GM18511 (cell line): ENCODE measurements at regions not wholly inside any gene's neighbourhood (a gene's known extent, or its start where the extent isn't known, plus 50 kb on each side); places are given as distances from the start of the nearest gene placed in this dataset.
"Not testable (repeated sequence)": the region's sequence is repeated elsewhere in the genome, so short reads cannot be mapped to it uniquely, and the experiment has no call there.

ENCODE experiments used
- ATAC-seq: cut with Tn5 transposase; IDR thresholded peaks from one replicate; pipeline ENCODE4 v1.9.1; 2021; ENCODE audit warnings: mild to moderate bottlenecking, moderate library complexity; ENCODE audit not compliant: unreplicated experiment

DNA sequence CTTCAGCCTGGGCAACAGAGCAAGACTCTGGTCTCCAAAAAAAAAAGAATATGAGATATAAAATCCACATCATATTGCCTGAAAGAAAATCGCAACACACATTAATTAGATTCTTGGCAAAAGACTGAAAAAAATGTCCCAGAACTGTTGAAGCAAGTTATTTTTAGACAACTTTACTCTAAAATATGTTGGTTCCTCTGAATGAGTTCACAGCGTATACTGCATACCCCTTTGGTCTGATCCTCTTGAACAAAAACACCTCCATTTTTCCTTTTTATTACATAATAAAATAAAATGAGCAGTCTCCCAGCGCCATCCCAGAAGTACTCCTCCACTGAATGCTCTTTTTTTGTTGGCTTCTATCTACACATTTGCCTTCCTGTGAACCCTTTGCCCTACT, 126.0 kb upstream of the TMEM170B start:
- no peak for ATAC-seq

DNA sequence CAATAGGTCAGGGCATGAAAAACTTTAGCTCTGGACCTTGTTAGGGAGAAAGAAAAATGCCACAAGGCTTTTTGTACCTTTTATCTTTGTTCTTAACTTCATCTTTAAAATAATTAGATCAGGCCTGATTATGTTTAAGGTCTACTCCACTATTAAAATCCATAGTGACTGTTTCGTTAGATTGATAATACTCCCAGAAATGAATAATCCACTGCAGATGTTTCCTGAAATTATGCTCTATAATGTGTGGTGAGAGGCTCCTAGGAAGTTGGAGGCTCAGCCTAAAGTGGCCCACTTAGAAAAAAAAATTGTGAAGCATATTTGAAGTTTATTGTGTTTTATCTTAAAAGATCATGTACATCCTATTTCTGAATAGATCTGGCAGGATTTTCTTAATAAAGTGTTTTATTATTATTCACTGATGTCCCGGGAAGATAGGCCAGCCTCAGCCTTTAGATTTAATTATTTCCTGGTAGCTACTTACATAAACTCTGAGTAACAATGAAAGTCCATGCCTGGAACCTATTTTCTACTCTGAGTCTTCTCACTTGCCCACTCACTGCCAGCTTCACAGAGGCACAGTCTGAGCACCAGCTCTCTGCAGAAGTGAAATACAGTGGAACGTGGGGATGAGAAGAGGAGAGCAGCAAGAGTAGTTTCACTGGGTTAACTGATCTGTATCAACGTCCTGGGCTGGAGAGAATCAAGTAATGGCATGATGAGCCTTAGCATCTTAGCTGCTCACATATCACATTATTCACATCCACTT, 126.8 kb upstream of the TMEM170B start:
- ATAC-seq = peak; percentile 82

DNA sequence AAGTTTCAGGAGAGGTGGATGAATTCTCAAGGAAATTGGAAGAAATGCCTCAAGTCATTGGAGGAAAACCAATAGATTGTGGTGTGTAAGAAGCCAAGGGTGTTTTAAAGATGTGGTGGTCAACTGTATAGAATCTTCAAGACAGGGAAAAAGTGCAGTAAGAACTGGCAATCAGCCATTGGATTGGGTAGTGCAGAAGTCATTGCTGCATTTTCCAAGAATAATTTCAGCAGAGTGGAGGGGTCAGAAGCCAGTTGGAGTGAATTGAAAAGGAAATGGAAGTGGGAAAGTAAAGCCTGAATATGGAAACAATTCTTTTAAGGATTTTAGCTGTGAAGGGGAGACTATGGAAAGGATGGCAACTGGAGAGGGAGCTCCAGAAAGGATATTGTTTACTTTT, 128.2 kb upstream of the TMEM170B start:
- no peak for ATAC-seq

- no peak for ATAC-seq
Measured at GRCh38 chr6:11407414-11407813, 130.1 kb upstream of the TMEM170B start.

DNA sequence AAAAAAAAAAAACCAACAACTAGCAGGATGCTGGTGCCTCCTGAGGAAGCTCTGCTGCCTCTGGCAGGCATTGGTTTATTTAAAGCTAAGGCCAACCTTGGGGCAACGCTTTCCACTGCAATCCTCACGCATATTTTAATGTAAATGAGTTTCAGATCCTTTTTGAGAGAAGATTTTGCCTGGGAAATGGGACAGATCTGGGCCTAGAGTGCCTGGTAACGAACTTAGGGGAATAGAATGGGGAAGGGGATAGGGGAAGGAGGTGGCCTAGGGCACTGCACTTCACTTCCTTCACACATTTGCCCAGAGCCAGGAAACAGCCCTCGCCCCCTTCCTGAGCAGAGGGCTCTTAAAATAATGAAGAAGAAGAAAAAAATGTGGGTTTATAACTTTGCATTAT, 132.7 kb upstream of the TMEM170B start:
- no peak for ATAC-seq

DNA sequence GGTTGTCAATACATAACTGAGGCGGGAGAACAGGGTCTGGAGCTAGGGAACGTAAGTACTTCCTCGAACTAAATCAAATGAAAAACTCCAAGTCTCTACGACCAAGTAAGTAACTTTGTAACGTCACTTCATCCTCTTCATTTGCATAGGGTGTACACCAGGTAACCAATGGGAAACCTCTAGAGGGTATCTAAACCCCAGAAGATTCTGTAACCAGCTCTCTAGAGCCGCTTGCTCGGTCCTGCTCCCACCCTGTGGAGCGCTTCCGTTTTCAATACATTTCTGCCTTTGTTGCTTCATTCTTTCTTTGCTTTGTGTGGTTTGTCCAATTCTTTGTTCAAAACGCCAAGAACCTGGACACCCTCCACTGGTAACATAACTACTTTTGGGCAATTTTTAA, 133.5 kb upstream of the TMEM170B start:
- peak; percentile 61 for ATAC-seq

- no peak for ATAC-seq
Measured at GRCh38 chr6:11403035-11403601, 134.4 kb upstream of the TMEM170B start.

- not testable (repeated sequence) for ATAC-seq
Measured at GRCh38 chr6:11402581-11402980, 135.0 kb upstream of the TMEM170B start.

- not testable (repeated sequence) for ATAC-seq
Measured at GRCh38 chr6:11401954-11402353, 135.6 kb upstream of the TMEM170B start.

DNA sequence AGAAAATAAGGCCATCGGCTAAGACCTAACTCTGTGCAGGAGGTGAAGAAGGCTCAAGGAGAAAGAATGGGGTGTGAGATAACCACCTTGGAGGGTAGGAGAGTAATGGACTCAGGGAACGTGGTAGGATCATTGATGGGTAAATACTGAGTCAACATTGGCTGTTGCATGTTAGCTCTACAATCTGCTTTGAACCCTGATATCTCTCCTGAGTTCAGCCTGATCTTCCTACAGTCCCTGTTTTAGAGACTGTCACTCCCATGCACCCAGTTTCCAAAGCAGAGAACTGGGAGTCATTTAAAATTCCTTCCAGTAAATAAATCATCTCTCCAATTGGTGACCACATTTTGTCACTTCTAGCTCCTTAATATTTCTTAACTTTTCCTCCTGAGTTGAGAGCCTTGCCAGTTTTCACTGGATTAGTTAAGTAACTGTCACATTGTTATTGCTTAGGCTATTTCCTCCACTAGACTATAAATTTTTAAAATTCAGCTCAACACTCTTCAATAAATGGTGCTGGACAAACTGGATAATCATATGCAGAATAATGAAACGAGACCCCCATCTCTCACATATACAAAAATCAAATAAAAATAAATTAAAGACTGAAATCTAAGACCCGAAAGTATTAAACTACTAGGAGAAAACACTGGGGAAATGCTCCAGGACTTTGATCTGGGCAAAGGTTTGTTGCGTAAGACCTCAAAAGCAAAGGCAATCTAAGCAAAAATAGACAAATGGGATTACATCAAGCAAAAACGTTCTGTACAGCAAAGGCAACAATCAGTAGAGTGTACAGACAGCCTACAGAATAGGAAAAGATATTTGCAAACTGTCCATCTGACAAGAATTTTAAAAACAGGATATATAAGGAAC, 138.9 kb upstream of the TMEM170B start:
- ATAC-seq = no peak

GRCh38 chr6:11397622-11398450, 139.7 kb upstream of the TMEM170B start:
- ATAC-seq = no peak

GRCh38 chr6:11396860-11397259, 140.7 kb upstream of the TMEM170B start:
- no peak for ATAC-seq

GRCh38 chr6:11393713-11394627, 143.6 kb upstream of the TMEM170B start:
- ATAC-seq = peak; percentile 69

DNA sequence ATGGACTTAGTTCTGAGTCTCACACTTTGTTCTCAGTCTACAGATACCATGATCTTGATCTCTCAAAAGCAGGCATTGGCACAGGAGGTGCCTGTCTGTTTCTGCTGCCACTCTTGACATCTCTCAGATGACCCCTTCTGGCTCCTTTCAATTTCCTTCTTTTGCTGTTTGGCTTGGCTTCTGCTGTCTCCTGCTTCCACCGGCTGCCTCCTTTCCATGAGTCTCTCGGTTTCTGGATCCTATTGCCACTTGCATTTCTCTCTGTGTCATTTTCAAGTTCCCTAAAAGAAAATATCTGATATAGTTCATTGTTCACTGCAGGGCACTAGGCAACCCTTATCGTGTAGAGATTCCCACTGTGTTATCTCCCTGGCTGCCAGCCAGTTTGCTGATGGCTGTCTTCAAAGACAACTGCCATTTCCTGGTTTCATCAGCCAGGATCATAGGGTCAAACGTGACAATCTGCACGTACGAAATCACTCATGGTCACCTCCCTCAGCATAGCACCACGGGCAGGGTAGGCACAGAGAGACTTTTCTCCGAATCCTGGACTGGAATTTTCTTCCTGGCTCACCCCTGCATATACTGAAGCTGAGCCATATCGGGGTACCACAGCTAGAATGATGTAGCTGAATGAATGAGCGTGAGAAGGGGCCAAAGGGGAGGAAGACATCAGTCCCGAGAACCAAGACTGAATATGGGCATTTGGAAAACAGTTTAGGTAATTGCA, 144.6 kb upstream of the TMEM170B start:
- ATAC-seq = no peak

DNA sequence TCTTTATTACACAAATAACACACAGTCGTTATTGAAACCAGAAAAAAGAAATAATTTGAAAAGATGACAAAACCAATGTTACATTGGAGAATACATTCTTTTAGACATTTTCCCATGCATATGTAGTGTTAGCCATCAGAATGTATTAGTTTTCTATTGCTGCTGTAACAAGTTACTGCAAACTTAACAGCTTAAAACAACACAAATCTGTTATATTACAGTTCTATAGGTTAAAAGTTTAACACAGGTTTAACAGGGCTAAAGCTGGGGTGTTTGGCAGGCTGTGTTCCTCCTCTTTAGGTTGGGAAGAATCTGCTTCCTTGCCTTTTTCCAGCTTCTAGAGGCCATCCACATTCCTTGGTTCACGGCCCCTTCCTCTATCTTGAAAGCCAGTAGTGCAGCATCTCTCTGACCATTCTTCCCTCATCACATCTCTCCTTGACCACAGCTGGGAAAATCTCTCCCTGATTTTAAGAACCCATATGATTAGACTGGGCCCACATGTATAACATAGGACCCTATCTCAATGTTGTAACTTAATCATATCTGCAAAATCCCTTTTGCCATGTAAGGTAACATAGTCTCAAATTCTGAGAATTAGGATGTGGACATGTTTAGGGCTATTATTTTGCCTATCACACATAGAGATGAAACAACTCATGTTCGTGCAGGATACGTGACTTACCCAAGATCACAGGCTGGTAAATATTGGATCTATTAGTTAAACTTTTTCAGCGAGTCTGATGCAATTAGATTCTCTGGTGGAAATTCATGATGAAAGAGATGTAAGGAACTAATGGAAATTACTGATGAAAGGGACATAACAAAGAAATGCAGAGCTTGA, 145.4 kb upstream of the TMEM170B start:
- ATAC-seq = no peak

DNA sequence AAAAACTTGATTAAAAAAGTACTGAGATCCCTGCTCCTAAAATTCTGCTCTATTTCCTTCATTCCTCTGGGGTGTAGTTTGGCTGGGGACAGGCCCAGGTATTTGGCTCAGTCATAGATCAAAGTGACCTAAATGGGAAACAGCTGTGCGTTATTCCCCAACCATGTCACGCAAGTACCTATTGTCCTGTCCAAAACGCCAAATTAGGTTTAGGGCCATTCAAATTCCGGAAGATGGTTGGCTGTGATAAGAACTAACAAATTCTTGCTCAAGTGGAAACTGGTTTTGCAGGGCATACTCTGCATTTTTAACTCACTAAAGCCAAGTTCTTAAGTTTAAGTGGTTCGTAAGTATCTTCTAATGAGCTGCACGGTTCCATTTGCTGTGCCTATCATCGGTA, 147.6 kb upstream of the TMEM170B start:
- no peak for ATAC-seq

DNA sequence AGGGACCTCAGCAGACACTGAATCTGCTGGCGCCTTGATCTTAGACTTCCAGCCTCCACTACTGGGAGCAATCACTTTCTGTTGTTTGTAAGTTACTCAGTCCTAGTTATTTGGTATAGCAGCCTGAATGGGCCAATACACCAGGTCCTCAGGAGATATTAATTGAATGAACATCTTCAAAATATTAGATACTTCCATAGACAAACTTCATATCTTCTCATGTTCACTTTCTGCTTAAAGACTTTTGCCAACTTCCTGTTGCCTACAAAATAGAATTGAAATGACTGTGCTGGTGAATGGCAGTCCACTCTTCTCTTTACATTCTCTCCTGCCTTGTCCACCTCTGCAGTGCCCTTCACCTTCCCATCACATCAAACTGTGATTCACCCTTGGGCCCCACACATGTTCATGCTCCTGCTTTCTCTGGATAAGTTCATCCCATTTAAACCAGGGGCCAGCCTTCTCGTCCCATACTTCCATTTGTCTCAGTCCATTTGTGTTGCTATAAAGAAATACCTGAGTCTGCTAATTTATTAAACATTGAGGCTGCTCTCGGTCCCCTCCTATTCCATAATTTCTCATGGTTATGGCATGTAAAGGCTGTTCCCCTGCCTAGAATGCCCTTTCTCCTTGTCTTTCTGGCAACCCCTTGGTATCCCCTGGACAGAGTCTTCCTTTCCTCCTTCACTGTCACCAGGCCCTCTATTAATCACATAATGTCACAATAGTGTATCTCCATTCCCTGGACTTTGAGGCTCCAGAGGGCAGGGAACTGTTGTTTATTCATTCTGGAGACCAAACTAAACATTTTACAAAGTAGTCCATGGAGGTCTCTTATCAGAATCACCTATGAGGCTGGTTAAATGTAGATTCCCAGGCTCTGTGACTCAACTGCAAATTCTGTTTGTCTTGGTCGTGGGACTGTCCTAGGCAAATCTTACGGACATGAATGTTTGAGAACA, 148.3 kb upstream of the TMEM170B start:
- no peak for ATAC-seq
